OCI-LY7 (cell line): ENCODE measurements at regions not wholly inside any gene's neighbourhood (a gene's known extent, or its start where the extent isn't known, plus 50 kb on each side); places are given as distances from the start of the nearest gene placed in this dataset.

Experiments
- CTCF ChIP-seq: fragments of 200-600 bp; sonication (generic); conservative IDR thresholded peaks from 2 replicates; pipeline ENCODE4 v1.5.1; 2014; ENCODE audit warnings: mild to moderate bottlenecking, antibody characterized with exemption, low read length, moderate library complexity, mixed read lengths
- EZH2phosphoT487 ChIP-seq: fragments of 200-600 bp; sonication (generic); IDR thresholded peaks from 2 replicates; pipeline ENCODE4 v1.6.1; 2018; ENCODE audit warnings: low read depth, borderline replicate concordance, mild to moderate bottlenecking, mixed run types, antibody characterized with exemption, low read length, moderate library complexity, mixed read lengths

- TF ChIP-seq CTCF (no peak), EZH2phosphoT487 (no peak)
Measured at GRCh38 chr1:112253366-112253765, 142.6 kb upstream of the CTTNBP2NL start.
